T-helper 2 cell treated with Interferon-gamma antibody and Interleukin-4, amounts not matched to agents 5 μg/mL and 100 μg/mL, for 36 hours (primary cell): ENCODE measurements at regions not wholly inside any gene's neighbourhood (a gene's known extent, or its start where the extent isn't known, plus 50 kb on each side); places are given as distances from the start of the nearest gene placed in this dataset.

Experiments used
- DNase-seq: peaks from one replicate; pipeline ENCODE4 v3.0.0; 2021; ENCODE audit warnings: low spot score
- H3K27ac Mint-ChIP-seq: one replicate; pipeline ENCODE4 v1.8.0; 2021; ENCODE audit warnings: mild to moderate bottlenecking, mixed read lengths
- H3K27me3 Mint-ChIP-seq: one replicate; pipeline ENCODE4 v1.8.0; 2021; ENCODE audit warnings: low read depth, mixed read lengths
- H3K36me3 Mint-ChIP-seq: one replicate; pipeline ENCODE4 v1.8.0; 2021; ENCODE audit warnings: low read depth, mixed read lengths
- H3K4me1 Mint-ChIP-seq: one replicate; pipeline ENCODE4 v1.8.0; 2021; ENCODE audit warnings: low read depth, mixed read lengths
- H3K4me3 Mint-ChIP-seq: one replicate; pipeline ENCODE4 v1.8.0; 2022; ENCODE audit warnings: mild to moderate bottlenecking, moderate library complexity, mixed read lengths
- H3K9me3 Mint-ChIP-seq: one replicate; pipeline ENCODE4 v1.8.0; 2021; ENCODE audit warnings: mixed read lengths

- no peaks in the 10 kb centered on the region for H3K4me1 Mint-ChIP-seq
- no peaks in the 10 kb centered on the region for H3K27me3 Mint-ChIP-seq
- no peaks in the 10 kb centered on the region for H3K9me3 Mint-ChIP-seq
- H3K4me3 Mint-ChIP-seq: no peak overlapping the region
- H3K36me3 Mint-ChIP-seq: no peaks in the 10 kb centered on the region
- DNase-seq: no peak
- no peak overlapping the region for H3K27ac Mint-ChIP-seq
These were observed 464.9 kb upstream of the NWD2 start for GRCh38 chr4:36779601-36780000.

- no peaks in the 10 kb centered on the region for H3K36me3 Mint-ChIP-seq
- H3K4me3 Mint-ChIP-seq: no peak overlapping the region
- no peak for DNase-seq
- H3K9me3 Mint-ChIP-seq: no peaks in the 10 kb centered on the region
- no peaks in the 10 kb centered on the region for H3K27me3 Mint-ChIP-seq
- no peak overlapping the region for H3K27ac Mint-ChIP-seq
- no peaks in the 10 kb centered on the region for H3K4me1 Mint-ChIP-seq
These were observed 458.6 kb upstream of the NWD2 start for GRCh38 chr4:36785973-36786372.

- Mint-ChIP-seq H3K9me3 (no peaks in the 10 kb centered on the region), H3K4me3 (no peak overlapping the region), H3K36me3 (no peaks in the 10 kb centered on the region), H3K27ac (no peak overlapping the region), H3K4me1 (no peaks in the 10 kb centered on the region), H3K27me3 (no peaks in the 10 kb centered on the region)
- DNase-seq: no peak
These were observed 458.0 kb upstream of the NWD2 start for GRCh38 chr4:36786519-36786918.

GRCh38 chr4:36794716-36795115 lies 449.8 kb upstream of the NWD2 start:
- Mint-ChIP-seq H3K4me3 (no peak overlapping the region), H3K27ac (no peak overlapping the region), H3K27me3 (no peaks in the 10 kb centered on the region), H3K4me1 (no peaks in the 10 kb centered on the region), H3K36me3 (no peaks in the 10 kb centered on the region), H3K9me3 (no peaks in the 10 kb centered on the region)
- no peak for DNase-seq

GRCh38 chr4:36812149-36812548 lies 432.4 kb upstream of the NWD2 start:
- no peaks in the 10 kb centered on the region for H3K36me3 Mint-ChIP-seq
- H3K9me3 Mint-ChIP-seq: no peaks in the 10 kb centered on the region
- H3K27me3 Mint-ChIP-seq: no peaks in the 10 kb centered on the region
- no peak for DNase-seq
- H3K27ac Mint-ChIP-seq: no peak overlapping the region
- no peak overlapping the region for H3K4me3 Mint-ChIP-seq
- H3K4me1 Mint-ChIP-seq: no peaks in the 10 kb centered on the region

GRCh38 chr4:36815536-36815935 lies 429.0 kb upstream of the NWD2 start:
- no peaks in the 10 kb centered on the region for H3K9me3 Mint-ChIP-seq
- no peaks in the 10 kb centered on the region for H3K36me3 Mint-ChIP-seq
- H3K27ac Mint-ChIP-seq: no peak overlapping the region
- no peak for DNase-seq
- H3K4me1 Mint-ChIP-seq: no peaks in the 10 kb centered on the region
- H3K4me3 Mint-ChIP-seq: no peak overlapping the region
- H3K27me3 Mint-ChIP-seq: no peaks in the 10 kb centered on the region

- no peak for DNase-seq
- Mint-ChIP-seq H3K4me3 (no peak overlapping the region), H3K27ac (no peak overlapping the region), H3K36me3 (no peaks in the 10 kb centered on the region), H3K4me1 (no peaks in the 10 kb centered on the region), H3K9me3 (no peaks in the 10 kb centered on the region), H3K27me3 (no peaks in the 10 kb centered on the region)
These were observed 421.2 kb upstream of the NWD2 start for GRCh38 chr4:36823199-36823967.

GRCh38 chr4:36824682-36825081 lies 419.9 kb upstream of the NWD2 start:
- Mint-ChIP-seq H3K9me3 (no peaks in the 10 kb centered on the region), H3K27me3 (no peaks in the 10 kb centered on the region), H3K27ac (no peak overlapping the region), H3K4me1 (no peaks in the 10 kb centered on the region), H3K36me3 (no peaks in the 10 kb centered on the region), H3K4me3 (no peak overlapping the region)
- no peak for DNase-seq

GRCh38 chr4:36835246-36835645 lies 409.3 kb upstream of the NWD2 start:
- Mint-ChIP-seq H3K27me3 (no peaks in the 10 kb centered on the region), H3K4me1 (no peaks in the 10 kb centered on the region), H3K9me3 (no peaks in the 10 kb centered on the region), H3K4me3 (no peak overlapping the region), H3K36me3 (no peaks in the 10 kb centered on the region), H3K27ac (no peak overlapping the region)
- no peak for DNase-seq

- DNase-seq: no peak
- Mint-ChIP-seq H3K4me1 (no peaks in the 10 kb centered on the region), H3K36me3 (no peaks in the 10 kb centered on the region), H3K27me3 (no peaks in the 10 kb centered on the region), H3K27ac (no peak overlapping the region), H3K9me3 (no peaks in the 10 kb centered on the region), H3K4me3 (no peak overlapping the region)
These were observed 402.8 kb upstream of the NWD2 start for GRCh38 chr4:36841583-36842326.

- Mint-ChIP-seq H3K36me3 (no peaks in the 10 kb centered on the region), H3K27me3 (peaks cover 2% of the 10 kb centered on the region), H3K9me3 (no peaks in the 10 kb centered on the region), H3K4me1 (no peaks in the 10 kb centered on the region), H3K4me3 (no peak overlapping the region), H3K27ac (no peak overlapping the region)
- no peak for DNase-seq
These were observed 400.1 kb upstream of the NWD2 start for GRCh38 chr4:36844448-36844847.

GRCh38 chr4:36852856-36853255 lies 391.7 kb upstream of the NWD2 start:
- no peak overlapping the region for H3K27ac Mint-ChIP-seq
- no peak for DNase-seq
- H3K4me3 Mint-ChIP-seq: no peak overlapping the region
- H3K9me3 Mint-ChIP-seq: no peaks in the 10 kb centered on the region
- H3K27me3 Mint-ChIP-seq: peaks cover 2% of the 10 kb centered on the region
- H3K4me1 Mint-ChIP-seq: no peaks in the 10 kb centered on the region
- no peaks in the 10 kb centered on the region for H3K36me3 Mint-ChIP-seq

GRCh38 chr4:36854554-36854953 lies 390.0 kb upstream of the NWD2 start:
- DNase-seq: no peak
- Mint-ChIP-seq H3K36me3 (no peaks in the 10 kb centered on the region), H3K27ac (no peak overlapping the region), H3K4me3 (no peak overlapping the region), H3K27me3 (no peaks in the 10 kb centered on the region), H3K4me1 (no peaks in the 10 kb centered on the region), H3K9me3 (peaks cover 3% of the 10 kb centered on the region)

- Mint-ChIP-seq H3K4me1 (no peaks in the 10 kb centered on the region), H3K9me3 (peaks cover 3% of the 10 kb centered on the region)
These were observed 380.9 kb upstream of the NWD2 start for GRCh38 chr4:36863601-36864000.

More at GRCh38 chr4:36863601-36864000, 380.9 kb upstream of the NWD2 start:
- no peak for DNase-seq
- Mint-ChIP-seq H3K4me3 (no peak overlapping the region), H3K27me3 (no peaks in the 10 kb centered on the region), H3K36me3 (no peaks in the 10 kb centered on the region), H3K27ac (no peak overlapping the region)
